Suppressor macrophage treated with lipopolysaccharide for 1 hour (primary cell): ENCODE measurements at regions not wholly inside any gene's neighbourhood (a gene's known extent, or its start where the extent isn't known, plus 50 kb on each side); places are given as distances from the start of the nearest gene placed in this dataset.
A peak's percentile ranks its signal among the peaks of the same experiment; 100 is the strongest.

Source experiments
- DNase-seq, 3 donors: peaks; one replicate each; pipeline ENCODE4 v3.0.0-alpha.2; 2020 to 2022

DNA sequence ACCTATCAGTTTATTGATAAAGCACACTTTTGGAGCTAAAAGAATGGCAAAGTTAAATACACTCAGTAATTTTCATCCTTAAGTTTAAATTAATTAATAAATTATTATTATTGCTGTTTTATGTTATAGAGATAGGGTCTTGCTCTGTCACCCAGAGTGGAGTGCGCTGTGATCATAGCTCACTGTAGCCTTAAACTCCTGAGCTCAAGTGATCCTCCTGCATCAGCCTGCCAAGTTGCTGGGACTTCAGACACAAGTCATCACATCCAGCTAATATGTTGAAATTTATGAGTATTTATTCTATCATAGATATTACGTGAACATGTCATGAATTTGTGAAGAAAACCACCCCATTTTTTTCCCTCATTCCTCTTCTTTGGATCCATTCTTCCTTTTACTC lies 64.2 kb downstream of the GJA1 start:
- DNase-seq = no peak

DNA sequence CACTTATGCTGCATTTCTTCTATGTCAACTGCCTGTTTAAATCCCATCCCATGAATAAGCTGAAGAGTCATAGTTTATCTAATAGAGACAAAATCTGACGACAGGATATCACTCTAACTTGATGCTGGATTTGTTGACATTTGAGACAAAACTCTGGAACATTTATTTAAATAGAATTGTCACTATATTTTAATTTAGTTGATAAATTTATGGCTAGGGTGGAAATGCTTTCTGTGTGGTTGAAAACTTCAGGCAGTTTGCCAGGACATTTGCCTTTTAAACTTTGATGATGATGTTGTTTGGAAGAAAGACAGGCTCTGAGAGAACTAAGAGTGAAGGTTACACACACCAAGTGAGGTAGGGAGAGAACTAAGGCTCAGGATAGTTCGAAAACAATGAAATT lies 68.1 kb downstream of the GJA1 start:
- DNase-seq = no peak

DNA sequence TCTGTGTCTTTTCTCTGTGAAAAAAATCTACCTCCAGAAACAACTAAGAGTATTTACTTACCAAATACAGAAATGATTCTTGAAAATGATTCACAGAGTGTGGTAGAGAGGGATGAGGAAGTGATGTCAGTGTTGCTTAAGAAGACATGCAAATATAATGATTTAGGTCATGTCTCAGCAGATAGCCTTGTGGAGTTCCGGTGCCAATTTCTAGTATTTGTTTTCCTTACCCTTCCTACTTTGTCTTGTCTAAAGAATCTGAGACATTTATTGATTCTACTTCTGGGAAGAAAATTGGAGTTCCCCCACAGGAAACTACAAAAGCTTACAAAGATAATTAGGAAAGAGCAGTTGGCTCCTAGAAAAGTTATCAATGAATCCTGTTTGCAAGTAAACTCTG lies 68.8 kb downstream of the GJA1 start:
- peak; percentile 47 to 73 (median 62) for DNase-seq

DNA sequence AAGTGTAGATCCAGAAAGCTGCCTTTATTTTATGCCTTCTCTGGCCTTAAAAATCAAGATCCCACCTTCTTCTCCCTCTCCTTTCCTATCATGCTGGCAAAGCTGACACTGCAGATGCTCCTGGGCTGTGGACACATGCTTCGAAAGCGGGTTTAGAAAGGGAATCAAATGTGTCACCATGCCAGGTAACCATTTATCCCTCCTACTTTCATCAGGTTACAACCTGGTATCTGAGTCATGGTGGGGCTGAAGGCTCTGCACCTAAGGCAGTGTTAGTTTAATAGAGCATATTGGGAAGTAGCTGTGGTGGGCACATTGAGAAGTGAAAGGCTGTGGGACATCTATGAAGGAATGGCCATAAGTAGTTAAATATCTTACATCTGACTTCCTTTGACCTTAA lies 69.8 kb downstream of the GJA1 start:
- DNase-seq = no peak

DNA sequence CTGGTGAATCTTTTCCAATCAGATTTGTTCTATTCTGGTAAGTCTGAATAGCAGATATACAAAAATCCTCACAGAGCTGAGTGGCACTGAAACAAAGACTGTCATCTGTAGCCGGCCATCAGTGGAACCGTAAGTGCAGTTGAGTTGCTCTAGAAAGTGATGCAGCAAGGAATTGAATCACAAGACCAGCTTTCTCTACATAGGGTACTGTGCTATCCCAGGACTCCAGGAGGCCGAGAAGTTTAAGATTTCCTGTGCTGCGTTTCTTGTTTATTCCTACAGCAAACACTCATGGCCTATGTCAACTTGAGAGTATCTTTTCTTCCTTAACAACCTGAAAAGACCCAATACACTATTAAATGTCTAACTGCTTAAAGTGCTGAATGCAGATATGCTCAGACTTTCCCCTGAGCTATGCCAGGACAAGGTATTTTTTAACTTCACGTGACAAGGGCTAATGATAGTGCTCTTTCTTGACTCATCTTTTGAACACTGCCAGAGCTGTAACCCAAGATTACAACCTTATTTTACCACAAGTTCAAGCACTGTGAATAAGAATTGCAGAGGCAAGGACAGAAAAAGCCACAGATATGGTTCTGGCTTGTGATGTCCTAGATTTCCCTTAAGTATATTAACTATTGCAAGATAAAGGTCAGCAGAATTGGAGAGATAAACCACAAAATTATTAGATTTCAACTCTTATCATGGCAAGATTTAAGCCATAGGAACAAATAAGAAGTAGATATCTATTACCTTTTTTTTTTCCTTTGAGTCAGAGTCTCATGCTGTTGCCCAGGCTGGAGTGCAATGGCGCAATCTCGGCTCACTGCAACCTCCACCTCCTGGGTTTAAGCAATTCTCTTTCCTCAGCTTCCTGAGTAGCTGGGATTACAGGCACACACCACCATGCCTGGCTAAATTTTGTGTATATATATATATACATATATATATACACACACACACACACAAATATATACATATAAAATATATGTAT lies 71.6 kb downstream of the GJA1 start:
- peak in 2 of 3 donors; percentile 1 to 11 for DNase-seq

DNA sequence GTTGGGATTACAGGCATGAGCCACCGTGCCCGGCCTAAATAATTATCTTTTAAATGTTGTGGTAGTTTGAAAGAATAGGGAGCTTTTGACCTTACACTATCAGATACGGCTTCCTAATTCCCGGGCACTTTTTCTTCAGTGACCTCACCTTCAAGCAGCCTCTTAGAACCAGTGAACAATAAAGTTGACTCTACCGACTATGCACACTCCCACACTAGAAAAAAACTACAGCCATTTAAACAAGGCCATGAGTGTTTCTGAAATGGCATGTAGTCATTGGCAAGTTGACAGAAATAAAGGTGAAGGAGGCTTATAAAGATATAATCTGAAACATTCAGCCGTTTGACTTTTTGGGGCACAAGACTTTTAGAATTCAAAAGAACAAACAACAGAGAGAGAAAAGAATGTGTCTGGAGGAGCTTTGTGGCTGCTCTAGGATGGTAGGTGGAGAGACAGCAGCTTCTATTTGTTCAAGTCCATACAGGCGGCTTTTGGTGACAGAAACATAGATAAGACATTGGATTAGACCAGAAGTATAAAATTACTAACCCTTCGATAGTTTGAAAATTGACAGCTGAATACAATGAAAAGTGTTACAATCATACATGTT lies 75.2 kb downstream of the GJA1 start:
- DNase-seq = no peak

DNA sequence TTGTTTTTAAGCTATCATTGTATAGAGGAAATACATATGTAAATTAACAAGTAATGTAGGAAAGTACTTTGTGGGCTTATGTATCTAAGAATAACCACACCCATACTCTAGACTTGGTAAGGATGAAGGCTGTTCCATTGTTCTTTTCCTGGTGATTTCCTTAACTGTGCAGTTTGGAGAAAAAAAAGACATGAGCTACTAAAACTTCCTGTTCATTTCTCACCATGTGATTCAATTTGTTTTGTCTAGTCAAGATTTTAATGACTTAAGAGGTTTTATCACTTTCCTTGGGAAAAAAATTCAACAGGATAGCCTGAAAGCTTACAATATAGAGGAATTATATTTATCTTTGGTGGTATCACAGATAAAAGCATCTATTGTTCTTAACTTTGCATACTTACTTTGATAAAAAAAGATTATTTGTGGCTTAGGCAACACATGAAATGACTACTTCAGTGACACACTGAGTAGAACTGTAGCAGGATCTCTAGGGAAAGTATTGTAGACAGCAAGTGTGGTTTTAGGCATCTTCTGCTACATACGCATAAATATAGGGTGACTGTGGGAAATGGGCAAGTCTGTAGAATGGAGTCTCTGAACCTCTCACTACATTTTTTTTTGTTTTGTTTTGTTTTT lies 80.3 kb downstream of the GJA1 start:
- DNase-seq = no peak

DNA sequence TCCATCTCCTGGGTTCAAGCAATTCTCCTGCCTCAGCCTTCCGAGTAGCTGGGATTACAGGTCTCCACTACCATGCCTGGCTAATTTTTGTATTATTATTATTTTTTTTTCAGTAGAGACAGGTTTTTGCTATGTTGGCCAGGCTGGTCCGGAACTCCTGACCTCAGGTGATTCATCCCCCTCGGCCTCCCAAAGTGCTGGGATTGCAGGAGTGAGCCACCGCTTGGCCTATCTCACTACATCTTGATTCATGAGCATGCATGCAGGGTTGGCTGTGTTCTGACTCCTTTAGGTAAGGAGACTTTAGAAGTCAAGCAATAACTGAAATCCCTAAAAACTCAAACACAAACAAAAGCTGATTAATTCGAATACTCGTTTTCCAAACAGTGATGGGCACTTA lies 80.9 kb downstream of the GJA1 start:
- DNase-seq = no peak

DNA sequence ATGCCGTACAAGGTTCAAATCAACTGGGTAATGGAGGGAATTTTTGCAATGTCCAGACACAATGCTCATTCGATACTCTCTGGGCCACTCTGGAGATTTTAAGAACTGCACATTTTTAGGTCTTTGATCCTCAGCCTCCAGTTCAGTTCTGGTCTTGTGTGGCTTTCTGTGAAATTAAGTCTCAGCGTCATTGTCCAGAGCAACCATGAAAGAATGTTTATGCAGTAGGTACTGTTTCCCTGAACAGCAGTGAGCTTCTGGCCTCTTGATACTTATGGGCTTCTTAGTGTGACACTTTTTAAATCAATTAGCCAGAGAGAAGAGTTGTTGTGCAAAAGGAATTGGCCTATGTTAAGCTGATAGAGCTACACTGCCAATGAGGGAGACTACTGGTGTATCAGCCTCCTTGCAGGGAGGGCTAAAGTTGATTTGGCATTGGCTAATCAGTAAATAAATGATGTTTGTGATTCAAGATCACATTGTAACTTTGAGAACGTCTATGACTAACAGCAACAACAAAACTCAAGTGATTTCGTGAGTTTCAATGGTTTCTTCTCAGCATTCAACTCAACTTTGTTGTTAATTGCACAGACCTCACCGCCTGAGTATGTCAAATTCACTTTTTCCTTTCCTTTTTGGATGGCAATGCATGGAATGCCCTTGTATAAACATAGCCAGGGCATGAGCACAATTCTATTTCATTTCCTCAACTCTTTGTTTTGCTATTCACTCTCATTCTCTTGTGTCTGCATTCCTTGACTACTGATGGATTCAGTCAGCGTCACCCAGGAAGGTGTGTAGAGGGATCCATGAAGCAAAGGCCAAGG lies 85.1 kb downstream of the GJA1 start:
- no peak for DNase-seq

DNA sequence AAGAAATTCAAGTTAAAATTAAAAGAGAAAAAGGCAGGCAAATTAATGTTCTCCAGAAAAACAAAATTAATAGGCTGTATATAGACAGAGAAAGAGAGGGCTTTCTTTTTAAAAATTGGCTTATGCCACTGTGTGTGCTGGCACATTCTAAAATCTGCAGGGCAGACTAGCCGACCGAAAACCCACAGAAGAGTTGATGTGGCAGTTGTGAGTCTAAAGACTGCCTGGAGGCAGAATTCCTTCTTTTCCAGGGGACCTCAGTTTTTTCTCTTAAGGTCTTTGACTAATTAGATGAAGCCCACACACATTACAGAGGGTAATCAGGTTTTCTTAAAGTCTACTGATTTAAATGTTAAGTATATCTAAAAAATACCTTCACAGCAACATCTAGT lies 85.7 kb downstream of the GJA1 start:
- DNase-seq = no peak

DNA sequence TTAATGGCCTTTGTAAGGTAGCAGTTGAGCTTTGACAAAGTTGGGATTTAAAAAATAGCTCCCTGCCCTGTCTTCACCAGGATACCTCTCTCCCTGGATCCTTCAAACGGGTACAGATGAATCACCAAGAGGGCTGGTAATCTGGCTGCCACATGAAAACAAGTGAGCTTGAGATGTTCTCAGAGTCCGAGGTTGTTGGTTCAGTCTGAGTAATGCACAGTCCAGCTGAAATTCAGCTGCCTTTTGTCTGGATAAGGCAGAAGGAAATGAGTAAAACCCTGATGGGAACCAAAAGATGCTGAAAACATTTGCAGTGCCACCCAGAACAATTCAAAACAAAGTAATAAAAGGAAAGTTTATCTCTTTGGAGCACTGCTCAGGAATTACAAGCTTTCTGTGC lies 86.8 kb downstream of the GJA1 start:
- no peak for DNase-seq

DNA sequence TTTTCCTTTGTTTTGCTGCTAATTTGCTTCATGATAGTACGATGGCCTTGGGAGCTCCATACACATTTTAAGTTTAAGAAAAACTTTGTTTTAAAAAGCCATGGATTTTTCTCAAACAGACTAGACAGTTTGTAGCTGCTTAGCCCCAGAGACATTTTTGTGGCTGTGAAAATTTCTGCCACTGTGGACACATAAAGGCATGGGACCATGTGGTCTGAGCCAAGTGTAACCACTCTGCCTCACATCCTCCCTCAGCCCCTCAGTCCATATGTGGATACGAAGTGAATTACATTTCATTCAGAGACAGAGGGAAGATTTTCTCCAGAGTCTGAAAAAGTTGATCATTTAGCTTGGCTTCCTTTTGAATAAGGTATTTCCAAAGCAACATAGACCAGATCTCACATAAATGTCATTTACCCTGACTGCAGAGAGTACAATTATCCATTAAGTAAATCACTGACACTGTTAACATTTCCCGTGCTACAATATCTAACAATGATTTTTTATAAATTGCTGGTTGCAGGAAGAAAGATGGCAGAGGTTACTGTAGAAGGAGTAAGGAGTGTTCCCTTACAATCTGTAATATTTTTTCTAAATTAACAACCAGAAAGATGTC lies 87.4 kb downstream of the GJA1 start:
- DNase-seq = no peak

DNA sequence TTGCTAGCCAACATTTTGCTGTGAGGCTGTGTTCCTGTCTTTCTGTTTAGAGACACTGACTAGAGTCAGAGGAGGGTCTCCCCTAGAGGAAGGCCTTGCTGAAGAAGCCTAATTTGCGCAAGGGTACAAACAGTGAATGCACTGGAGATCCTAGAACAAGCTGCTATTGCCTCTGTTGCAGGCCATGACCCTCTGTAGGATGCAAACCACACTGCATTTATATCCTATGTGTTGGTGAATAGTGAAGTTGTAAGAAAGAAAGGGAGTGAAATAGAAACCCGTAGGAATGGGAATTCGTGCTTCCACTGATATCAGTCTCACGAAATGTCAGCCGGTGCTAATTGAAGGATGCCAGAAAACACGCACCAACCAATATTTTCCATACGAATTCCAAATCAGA lies 88.2 kb downstream of the GJA1 start:
- DNase-seq = no peak

DNA sequence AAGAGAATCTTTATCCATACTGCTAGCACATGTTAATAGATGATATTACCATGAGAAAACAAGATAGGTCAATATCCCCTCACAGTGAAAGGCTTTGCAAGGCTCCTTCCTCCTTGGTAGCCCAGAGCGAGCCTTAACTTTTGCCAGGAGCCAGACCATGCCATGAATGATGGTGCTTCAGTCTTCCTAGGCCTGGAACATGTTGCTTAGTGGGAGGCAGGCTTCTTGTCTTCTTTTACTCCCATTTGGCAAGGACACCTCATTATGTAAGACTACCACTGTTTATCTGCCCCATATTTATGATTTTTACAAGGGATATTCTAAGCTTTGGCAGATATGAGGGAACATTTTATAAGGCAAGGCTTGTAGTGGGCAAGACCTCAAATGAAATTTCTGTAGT lies 90.8 kb downstream of the GJA1 start:
- no peak for DNase-seq

DNA sequence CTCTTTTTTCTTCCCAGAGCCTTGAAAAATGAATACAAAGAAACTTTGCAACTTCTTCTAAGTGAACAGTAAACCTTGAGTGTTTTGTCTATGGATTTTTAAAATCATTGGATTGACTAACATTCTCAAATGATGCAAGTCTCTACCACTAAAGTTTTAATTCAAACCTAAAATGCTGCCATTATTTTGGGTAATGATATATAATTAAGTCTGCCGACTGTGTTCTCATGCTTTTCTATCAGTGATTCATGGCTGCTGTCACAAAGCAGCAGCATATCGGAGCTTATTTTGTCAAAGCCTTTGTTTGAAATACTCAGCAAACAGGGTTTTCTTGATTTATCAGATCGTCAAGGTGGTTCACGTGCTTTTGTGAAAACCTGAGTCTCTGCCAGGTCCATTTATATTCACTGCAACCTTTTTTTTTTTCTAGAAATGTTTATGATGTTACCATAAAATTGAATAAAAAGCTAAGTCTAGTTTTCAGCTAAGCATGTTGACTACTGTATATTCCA lies 96.3 kb downstream of the GJA1 start:
- no peak for DNase-seq

DNA sequence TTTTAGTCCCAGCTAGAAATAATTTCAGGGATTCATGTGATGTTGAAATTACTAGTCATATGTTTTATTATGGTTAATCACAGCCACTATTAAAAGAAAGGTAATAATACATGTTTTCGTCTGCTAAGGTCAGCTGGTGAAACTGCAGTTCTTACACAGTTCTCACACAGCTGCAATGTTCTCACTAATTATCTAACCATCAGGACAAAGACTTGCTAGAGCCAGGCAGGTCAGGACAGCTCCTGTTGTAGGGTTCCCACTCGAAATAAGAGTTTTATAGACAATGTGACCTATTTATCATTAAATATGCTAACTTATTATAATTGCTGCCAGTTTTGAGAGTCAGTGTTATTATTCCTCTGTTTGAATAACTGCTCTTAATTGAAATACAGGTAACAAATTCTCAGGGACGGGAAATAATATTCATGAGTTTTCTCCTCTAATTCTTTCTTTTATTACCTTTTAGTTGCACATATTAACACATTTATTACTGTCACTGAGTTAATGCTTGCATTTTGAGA lies 97.9 kb downstream of the GJA1 start:
- DNase-seq = no peak

DNA sequence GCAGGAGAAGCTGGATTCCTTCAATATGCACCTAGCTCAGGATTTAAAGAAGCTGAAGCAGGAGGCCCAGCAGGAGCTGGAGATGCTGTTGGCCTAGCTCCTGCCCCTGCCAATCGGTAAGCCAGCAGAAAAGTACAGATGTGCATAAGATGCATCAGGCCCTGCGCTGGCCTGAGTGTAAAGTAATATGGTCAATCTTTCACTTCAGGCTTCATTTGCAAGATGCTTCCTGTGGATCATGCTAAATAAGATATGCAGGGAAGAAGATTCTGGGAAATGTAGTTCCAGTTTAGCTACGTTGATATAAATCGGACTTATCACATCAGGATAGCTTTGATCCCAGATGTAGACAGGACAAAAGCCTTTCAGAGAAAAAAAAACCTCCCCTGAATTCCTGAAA lies 100.3 kb downstream of the GJA1 start:
- DNase-seq = no peak

DNA sequence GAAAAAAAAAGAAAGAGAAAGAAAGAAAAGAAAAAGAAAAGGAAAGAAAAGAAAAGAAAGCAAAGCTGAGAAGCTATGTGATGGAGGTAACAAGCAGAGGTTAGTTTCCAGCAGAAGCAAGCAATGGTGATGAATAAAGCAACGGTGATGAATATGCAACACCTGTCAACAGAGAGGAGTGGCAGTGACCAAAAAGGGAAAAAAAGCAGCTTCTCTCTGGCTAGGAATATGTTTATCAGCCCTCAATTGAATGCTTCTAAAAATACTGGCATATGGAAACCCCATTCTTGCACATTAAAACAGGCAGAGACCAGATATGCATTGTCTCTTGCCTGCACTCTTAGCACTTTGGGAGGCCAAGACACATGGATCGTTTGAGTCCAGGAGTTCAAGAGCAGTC lies 100.9 kb downstream of the GJA1 start:
- no peak for DNase-seq

DNA sequence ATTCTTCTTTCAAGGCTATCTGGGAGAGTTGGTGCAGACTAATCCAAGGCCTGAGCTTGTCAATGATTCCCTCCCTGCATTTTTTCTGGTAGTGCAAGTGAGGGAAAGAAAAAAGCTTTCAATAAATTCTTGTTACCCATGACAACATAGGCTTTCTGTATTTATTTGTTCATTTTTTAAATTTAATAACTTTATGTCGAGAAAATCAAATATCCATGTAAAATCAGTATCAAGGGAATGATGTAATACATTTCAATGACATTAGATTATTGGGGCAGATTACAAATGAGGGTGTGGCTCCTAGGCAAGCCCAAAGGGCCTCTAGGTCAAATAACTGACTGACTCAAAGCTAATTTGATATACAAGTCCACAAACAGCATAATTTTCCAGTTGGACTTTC lies 104.0 kb downstream of the GJA1 start:
- no peak for DNase-seq

DNA sequence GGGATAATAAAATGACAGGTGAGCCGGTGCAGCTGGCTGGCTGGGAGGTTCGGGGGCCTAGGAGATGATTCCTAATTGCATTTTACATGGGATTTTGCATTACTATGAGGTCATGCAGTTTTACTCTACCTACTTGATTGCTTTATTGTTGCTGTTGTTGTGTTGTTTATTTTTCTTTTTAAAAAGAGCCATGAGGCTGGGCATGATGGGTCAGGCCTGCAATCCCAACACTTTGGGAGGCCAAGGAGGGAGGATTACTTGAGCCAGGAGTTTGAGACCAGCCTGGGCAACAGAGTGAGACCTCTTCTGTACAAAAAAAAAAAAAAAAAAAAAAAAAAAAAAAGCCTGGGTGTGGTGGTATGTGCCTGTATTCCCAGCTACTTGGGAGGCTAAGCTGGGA lies 104.8 kb downstream of the GJA1 start:
- DNase-seq = no peak

DNA sequence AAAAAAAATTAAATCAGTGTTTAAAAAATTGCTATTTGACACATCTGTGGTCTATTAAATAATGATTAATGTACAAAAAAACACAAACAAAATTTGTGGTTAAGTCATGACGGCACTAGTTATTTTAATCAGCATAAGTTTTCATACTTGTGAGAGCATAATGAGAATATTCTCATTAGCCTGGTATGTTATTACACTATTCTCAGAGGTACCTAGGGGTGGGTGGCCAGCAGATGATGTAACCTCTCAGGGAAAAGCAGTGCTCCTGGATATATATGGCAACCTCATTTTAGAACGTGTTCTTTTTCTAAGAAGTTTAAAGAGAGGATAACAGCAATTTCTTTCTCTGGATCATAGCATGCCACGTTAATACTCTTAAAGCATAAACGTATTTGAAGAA lies 109.2 kb downstream of the GJA1 start:
- DNase-seq = no peak

DNA sequence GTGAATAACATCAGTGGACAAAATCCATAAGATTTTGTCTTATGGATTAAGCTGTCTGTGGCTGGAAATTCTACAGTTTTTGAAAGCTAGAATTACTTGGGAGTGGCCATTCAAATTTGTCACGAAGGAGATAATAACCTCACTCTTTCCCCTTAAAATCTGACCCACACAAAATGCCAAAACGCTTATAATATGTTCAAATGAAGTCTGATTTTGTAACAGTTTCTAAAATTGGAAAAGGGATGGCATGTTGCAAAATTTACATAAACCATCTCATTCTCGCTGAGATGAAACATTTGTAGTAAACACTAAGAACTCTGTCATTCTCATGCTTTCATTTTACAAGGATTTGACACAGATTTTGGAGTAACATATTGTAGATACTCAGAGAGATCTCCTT lies 112.7 kb downstream of the GJA1 start:
- DNase-seq = no peak
